PC-3 (cell line): ENCODE measurements at regions not wholly inside any gene's neighbourhood (a gene's known extent, or its start where the extent isn't known, plus 50 kb on each side); places are given as distances from the start of the nearest gene placed in this dataset.

ENCODE experiments used
- CTCF ChIP-seq: fragments of 300-600 bp; sonication (generic); conservative IDR thresholded peaks from 2 replicates; pipeline ENCODE4 v1.5.1; 2017; ENCODE audit warnings: antibody characterized with exemption, low read depth, mild to moderate bottlenecking, low read length
- EZH2 ChIP-seq: fragments of 300-600 bp; sonication (generic); IDR thresholded peaks from one replicate; pipeline ENCODE4 v1.6.1; 2017; ENCODE audit warnings: antibody characterized with exemption, mild to moderate bottlenecking, low read length; ENCODE audit not compliant: unreplicated experiment

- TF ChIP-seq CTCF, result no peak
- no peak for TF ChIP-seq EZH2
Measured at GRCh38 chr13:39875111-39875987, 219.9 kb downstream of the COG6 start.
